ENCODE measurements at regions not wholly inside any gene's neighbourhood (a gene's known extent, or its start where the extent isn't known, plus 50 kb on each side); places are given as distances from the start of the nearest gene placed in this dataset.

DNA sequence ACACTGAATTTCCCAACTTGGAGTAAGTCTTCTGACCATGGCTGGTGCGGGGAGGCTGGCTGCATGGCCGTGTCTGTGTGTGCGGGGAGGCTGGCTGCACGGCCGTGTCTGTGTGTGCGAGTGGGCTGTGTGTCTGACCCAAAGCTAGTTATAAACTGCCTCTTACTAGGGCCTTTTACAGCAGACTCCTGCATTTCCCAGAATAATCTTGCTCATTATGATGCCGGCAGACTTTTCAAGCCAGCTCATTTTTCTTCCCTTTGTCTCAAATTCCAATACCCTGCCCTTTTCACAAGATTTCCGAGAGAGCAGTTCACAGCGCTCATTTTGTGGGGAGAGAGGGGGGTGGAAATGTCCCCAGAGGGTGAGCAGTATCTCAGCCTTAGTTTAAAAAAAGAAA lies 470.7 kb upstream of the BRINP1 start:
- ChIA-PET CTCF (no interaction called here), POLR2A (no interaction called here)
- Mint-ChIP-seq H3K36me3 (ENCODE audit: low read depth) (no peaks in the 10 kb centered on the region), H3K4me1 (no peaks in the 10 kb centered on the region), H3K27ac (no peak overlapping the region), H3K27me3 (no peaks in the 10 kb centered on the region), H3K4me3 (no peak overlapping the region), H3K9me3 (peaks cover 2% of the 10 kb centered on the region)
- ATAC-seq (ENCODE audit: low read depth): no peak
- no peak for DNase-seq
- TF ChIP-seq, protein P1, sequence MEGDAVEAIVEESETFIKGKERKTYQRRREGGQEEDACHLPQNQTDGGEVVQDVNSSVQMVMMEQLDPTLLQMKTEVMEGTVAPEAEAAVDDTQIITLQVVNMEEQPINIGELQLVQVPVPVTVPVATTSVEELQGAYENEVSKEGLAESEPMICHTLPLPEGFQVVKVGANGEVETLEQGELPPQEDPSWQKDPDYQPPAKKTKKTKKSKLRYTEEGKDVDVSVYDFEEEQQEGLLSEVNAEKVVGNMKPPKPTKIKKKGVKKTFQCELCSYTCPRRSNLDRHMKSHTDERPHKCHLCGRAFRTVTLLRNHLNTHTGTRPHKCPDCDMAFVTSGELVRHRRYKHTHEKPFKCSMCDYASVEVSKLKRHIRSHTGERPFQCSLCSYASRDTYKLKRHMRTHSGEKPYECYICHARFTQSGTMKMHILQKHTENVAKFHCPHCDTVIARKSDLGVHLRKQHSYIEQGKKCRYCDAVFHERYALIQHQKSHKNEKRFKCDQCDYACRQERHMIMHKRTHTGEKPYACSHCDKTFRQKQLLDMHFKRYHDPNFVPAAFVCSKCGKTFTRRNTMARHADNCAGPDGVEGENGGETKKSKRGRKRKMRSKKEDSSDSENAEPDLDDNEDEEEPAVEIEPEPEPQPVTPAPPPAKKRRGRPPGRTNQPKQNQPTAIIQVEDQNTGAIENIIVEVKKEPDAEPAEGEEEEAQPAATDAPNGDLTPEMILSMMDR (IDR thresholded peaks at IDR 0.05): no peak
- intact Hi-C loops (cut with micrococcal nuclease): no loop called here

DNA sequence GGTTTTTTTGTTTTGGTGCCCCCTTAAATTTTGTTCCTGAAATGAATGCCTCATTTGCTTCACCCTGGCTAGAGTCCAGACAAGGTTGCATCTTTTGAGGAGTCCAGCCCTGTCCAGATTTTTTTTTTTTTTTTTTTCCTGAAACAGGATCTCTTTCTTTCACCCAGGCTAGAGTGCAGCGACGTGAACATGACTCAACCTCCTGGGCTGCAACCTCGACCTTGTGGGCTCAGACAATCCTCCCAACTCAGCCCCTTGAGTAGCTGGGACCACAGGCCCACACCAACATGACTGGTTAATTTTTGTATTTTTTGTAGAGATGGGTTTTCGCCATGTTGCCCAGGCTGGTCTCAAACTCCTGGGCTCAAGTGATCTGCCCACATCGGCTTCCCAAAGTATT lies 469.0 kb upstream of the BRINP1 start:
- ChIA-PET POLR2A (no interaction called here), CTCF (no interaction called here)
- H3K4me3 Mint-ChIP-seq: no peak overlapping the region
- no peaks in the 10 kb centered on the region for H3K4me1 Mint-ChIP-seq
- DNase-seq (no peak), ATAC-seq (ENCODE audit: low read depth) (no peak)
- peaks cover 2% of the 10 kb centered on the region for H3K9me3 Mint-ChIP-seq
- H3K27me3 Mint-ChIP-seq: no peaks in the 10 kb centered on the region
- intact Hi-C loops (cut with micrococcal nuclease): no loop called here
- H3K27ac Mint-ChIP-seq: no peak overlapping the region
- H3K36me3 Mint-ChIP-seq (ENCODE audit: low read depth): no peaks in the 10 kb centered on the region
- TF ChIP-seq, protein P1 (IDR thresholded peaks at IDR 0.05): no peak

DNA sequence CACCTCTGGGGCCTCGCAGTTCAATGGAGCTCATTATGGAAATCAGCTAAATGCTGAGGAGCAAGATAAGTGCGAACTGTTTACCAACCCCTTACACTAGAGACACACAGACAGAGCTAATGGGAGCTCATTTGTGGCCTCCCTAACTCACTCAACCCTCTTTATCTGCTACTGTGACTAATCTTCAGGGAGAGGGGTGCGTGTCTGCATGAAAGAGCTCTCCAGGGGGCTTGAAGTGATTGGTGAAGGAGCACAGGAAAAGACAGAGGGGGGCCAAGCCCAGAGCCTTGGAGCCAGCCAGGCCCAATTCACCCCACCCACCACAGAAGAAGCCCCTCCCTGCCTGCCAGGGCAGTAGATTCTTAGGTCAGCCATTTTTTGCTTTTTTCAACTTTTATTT lies 466.8 kb upstream of the BRINP1 start:
- Mint-ChIP-seq H3K4me3 (no peak overlapping the region), H3K9me3 (peaks cover 2% of the 10 kb centered on the region), H3K4me1 (no peaks in the 10 kb centered on the region), H3K27ac (no peak overlapping the region), H3K27me3 (peaks cover 1% of the 10 kb centered on the region), H3K36me3 (ENCODE audit: low read depth) (no peaks in the 10 kb centered on the region)
- ChIA-PET POLR2A (no interaction called here), CTCF (no interaction called here)
- DNase-seq (no peak), ATAC-seq (ENCODE audit: low read depth) (no peak)
- TF ChIP-seq, protein P1 (IDR thresholded peaks at IDR 0.05): no peak
- intact Hi-C loops (cut with micrococcal nuclease): no loop called here

DNA sequence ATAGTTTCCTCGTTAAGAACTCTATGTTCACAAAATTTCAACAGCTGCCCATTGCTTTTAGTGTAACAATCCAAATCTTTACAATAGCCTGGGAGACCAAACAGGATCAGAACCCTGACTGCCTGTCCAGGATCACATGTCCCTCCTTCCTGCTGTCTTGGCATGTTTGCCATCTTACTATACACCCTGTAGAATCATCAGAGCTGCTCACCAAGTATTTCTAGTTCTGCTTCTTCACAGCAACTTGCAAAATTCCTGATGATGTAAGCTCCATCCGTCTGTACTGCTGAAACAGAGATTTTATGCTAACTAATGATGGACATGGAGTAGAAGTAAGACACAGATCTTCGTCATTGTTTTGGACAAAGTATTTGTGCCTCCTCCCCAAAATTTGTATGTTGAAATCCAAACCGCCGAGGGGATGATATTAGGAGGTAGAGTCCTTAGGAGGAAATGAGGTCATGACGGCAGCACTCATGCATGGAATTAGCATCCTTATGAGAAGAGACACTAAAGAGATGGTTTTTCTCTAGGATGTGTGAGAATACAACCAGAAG lies 464.9 kb upstream of the BRINP1 start:
- peaks cover 2% of the 10 kb centered on the region for H3K9me3 Mint-ChIP-seq
- H3K36me3 Mint-ChIP-seq (ENCODE audit: low read depth): no peaks in the 10 kb centered on the region
- ATAC-seq (ENCODE audit: low read depth) (no peak), DNase-seq (no peak)
- H3K4me1 Mint-ChIP-seq: no peaks in the 10 kb centered on the region
- POLR2A ChIA-PET: no interaction called here
- H3K4me3 Mint-ChIP-seq: no peak overlapping the region
- CTCF ChIA-PET: no interaction called here
- TF ChIP-seq, protein P1 (IDR thresholded peaks at IDR 0.05): no peak
- intact Hi-C loops (cut with micrococcal nuclease): no loop called here
- no peak overlapping the region for H3K27ac Mint-ChIP-seq
- H3K27me3 Mint-ChIP-seq: peaks cover 1% of the 10 kb centered on the region

DNA sequence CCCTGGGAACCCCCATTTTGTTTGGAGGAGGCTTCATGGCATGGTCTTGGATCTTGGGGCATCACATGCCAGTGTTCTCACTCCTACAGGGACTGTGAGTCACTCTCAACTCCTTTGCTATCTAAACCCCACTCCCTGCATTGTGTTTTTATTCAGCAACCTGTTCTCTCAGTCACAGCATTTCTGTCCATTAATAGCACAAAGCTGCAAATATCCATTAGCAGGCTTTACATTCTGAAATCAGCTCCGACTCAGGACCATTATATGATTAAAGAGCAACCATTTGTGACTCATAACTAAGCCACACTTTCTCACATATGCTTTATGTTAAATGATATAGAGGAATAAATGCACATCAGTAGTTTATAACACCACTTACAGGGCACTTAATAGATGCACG lies 462.1 kb upstream of the BRINP1 start:
- Mint-ChIP-seq H3K4me3 (no peak overlapping the region), H3K9me3 (no peaks in the 10 kb centered on the region), H3K4me1 (no peaks in the 10 kb centered on the region), H3K27ac (no peak overlapping the region), H3K27me3 (peaks cover 1% of the 10 kb centered on the region), H3K36me3 (ENCODE audit: low read depth) (no peaks in the 10 kb centered on the region)
- TF ChIP-seq, protein P1 (IDR thresholded peaks at IDR 0.05): no peak
- ATAC-seq (ENCODE audit: low read depth) (no peak), DNase-seq (no peak)
- ChIA-PET CTCF (no interaction called here), POLR2A (no interaction called here)
- intact Hi-C loops (cut with micrococcal nuclease): no loop called here

Data from activated B cell treated with CpG ODN at 0.5 μM for 24 hours (primary cell).